ENCODE measurements at regions not wholly inside any gene's neighbourhood (a gene's known extent, or its start where the extent isn't known, plus 50 kb on each side); places are given as distances from the start of the nearest gene placed in this dataset.

DNA sequence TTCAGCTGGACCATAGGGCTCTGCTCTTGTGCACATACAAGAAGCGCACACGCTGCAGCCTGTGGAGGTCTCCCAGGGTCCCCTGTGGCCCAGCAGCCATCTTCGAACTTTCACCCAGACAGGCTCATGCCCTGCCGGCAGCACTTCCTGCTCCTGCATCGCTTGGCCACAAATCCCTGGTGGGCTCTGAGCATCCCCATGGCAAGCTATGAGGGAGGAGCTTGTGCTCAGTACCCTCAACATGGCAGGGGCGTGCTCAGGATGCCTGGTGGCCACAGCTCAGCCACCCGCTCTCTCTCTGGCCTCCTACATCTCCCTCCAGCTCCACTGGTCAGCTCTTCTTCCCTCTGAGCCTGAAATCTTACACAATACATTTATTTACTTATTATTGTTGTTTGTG is 63.7 kb downstream of the IRX2 start:
- 66 to 81% methylated on average over 7 of the region's 7 CpGs for WGBS, 2 donors
- intact Hi-C loops (cut with DNase I), result no loop called here
- no peak for ATAC-seq

DNA sequence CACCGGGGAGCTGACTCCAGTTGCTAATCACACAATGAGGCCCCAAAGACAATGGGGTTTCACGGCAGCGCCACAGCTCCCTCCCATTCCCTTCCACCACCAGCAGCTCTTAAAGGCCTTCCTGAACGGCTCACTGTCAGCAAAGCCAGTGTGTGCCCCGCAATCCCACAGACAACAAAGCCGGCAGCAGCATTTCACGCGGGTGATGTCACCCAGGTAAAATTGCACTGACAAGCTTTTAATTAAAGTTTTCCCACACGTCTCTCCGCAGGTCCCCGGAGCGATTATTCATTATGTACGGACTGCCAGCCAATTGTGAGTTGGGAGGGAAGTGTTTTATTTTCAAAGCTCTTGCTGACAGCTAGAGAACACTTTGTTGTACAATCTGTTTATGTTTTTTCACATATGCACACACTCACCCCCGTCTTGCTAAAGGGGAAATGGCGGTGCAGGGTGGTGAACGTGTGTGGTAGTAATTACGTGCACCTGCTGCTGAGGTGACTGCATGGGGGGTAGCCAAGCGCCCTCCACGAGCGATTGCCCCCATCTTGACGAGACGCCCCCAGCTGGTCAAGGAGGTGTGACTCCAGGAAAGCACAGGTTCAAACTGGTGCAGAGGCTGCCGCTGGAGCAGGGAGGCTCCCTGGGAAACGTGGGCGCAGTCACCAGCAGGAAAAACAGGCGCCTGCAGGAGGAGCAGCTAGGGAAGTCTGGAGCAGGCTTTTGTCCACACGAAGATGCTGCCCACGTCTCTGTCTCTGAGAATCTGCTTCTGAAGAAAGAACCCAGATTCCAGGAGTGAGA is 65.0 kb downstream of the IRX2 start:
- ATAC-seq, result peak in 2 of 4 donors; percentile 22 to 40
- H3K27ac ChIP-seq, result no peak overlapping the region
- H3K9me3 ChIP-seq, result no peaks in the 10 kb centered on the region
- DNase-seq, result no peak
- no peak overlapping the region for H3K4me3 ChIP-seq
- H3K4me1 ChIP-seq, result no peaks in the 10 kb centered on the region
- H3K27me3 ChIP-seq, result peaks cover 0 to 4% (median 0%) of the 10 kb centered on the region in 4 donors
- H3K36me3 ChIP-seq, result no peaks in the 10 kb centered on the region
- TF ChIP-seq, protein P1, sequence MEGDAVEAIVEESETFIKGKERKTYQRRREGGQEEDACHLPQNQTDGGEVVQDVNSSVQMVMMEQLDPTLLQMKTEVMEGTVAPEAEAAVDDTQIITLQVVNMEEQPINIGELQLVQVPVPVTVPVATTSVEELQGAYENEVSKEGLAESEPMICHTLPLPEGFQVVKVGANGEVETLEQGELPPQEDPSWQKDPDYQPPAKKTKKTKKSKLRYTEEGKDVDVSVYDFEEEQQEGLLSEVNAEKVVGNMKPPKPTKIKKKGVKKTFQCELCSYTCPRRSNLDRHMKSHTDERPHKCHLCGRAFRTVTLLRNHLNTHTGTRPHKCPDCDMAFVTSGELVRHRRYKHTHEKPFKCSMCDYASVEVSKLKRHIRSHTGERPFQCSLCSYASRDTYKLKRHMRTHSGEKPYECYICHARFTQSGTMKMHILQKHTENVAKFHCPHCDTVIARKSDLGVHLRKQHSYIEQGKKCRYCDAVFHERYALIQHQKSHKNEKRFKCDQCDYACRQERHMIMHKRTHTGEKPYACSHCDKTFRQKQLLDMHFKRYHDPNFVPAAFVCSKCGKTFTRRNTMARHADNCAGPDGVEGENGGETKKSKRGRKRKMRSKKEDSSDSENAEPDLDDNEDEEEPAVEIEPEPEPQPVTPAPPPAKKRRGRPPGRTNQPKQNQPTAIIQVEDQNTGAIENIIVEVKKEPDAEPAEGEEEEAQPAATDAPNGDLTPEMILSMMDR (IDR thresholded peaks at IDR 0.05), result no peak
- FAIRE-seq, result no peak
- WGBS, 2 donors, result 18 to 26% methylated on average over 28 of the region's 28 CpGs
- intact Hi-C loops (cut with DNase I), result no loop called here

More for the DNA sequence above, 63.7 kb downstream of the IRX2 start:
- no peak for DNase-seq
- no peak for FAIRE-seq
- TF ChIP-seq, protein P1 (IDR thresholded peaks at IDR 0.05), result no peak
- H3K4me3 ChIP-seq, result no peak overlapping the region
- no peaks in the 10 kb centered on the region for H3K36me3 ChIP-seq
- no peaks in the 10 kb centered on the region for H3K9me3 ChIP-seq
- H3K27ac ChIP-seq, result no peak overlapping the region
- peaks cover 0 to 4% (median 0%) of the 10 kb centered on the region in 4 donors for H3K27me3 ChIP-seq
- no peaks in the 10 kb centered on the region for H3K4me1 ChIP-seq

DNA sequence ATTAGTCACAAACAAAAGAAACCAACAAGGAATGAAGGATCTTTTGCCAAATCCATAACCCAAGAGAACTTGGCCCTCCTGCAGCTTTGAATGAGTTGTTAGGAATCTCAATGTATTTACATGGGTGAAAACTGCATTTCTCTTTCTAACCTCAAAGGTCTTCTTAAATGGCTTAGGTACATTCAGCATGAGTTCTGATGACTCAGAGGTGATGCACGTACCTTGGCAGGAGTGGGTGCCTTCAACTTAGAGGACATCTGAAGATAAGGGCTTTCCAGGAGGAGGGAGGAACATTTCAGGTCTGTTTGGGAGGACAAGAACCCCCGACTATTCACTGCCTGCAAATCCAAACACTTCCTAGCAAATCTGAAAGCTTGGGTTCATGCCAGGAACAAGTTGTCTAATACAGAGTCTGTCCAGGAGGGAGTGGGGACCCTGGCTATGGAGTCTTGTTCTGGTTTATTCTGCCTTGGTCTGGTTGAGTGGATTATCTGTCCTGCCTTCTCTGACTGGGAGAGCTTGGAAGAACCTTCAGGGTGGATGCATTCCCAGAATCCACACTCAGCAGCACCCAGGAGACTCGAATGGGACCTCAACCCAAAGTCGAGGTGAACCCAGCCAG is 65.7 kb downstream of the IRX2 start:
- H3K27ac ChIP-seq, result no peak overlapping the region
- no peak overlapping the region for H3K4me3 ChIP-seq
- 33 to 37% methylated on average over 4 of the region's 4 CpGs for WGBS, 2 donors
- H3K9me3 ChIP-seq, result no peaks in the 10 kb centered on the region
- no peaks in the 10 kb centered on the region for H3K4me1 ChIP-seq
- FAIRE-seq (no peak), ATAC-seq (peak in 3 of 4 donors; percentile 11 to 49 (median 22)), DNase-seq (no peak)
- H3K36me3 ChIP-seq, result no peaks in the 10 kb centered on the region
- peaks cover 0 to 4% (median 0%) of the 10 kb centered on the region in 4 donors for H3K27me3 ChIP-seq
- intact Hi-C loops (cut with DNase I), result no loop called here
- TF ChIP-seq, protein P1 (IDR thresholded peaks at IDR 0.05), result no peak

DNA sequence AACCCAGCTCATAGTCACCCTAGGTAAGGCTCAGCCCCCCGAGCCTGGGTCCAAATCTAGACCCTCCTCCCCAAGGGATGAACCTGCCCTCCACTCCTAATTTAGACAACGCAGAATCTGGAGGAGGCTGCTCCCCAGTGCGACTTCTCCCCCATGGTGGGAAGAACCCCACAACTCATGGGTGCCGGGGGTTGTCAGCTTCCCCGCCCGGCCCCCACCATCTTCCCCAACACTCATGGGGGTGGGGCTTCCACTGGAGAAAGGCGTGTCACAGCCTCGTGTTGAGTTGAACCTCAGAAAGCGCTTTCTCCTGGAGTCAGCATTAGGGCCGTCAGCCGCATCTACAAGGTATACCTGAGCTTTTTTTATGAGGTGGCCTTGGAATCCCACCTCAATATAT is 66.9 kb downstream of the IRX2 start:
- H3K27ac ChIP-seq, result no peak overlapping the region
- 69 to 74% methylated on average over 11 of the region's 11 CpGs for whole genome bisulfite sequencing, 2 donors
- no peaks in the 10 kb centered on the region for H3K4me1 ChIP-seq
- no peak overlapping the region for H3K4me3 ChIP-seq
- H3K9me3 ChIP-seq, result no peaks in the 10 kb centered on the region
- peaks cover 0 to 4% (median 0%) of the 10 kb centered on the region in 4 donors for H3K27me3 ChIP-seq
- FAIRE-seq (no peak), ATAC-seq (no peak), DNase-seq (no peak)
- TF ChIP-seq, protein P1 (IDR thresholded peaks at IDR 0.05), result no peak
- intact Hi-C loops (cut with DNase I), result no loop called here
- no peaks in the 10 kb centered on the region for H3K36me3 ChIP-seq

DNA sequence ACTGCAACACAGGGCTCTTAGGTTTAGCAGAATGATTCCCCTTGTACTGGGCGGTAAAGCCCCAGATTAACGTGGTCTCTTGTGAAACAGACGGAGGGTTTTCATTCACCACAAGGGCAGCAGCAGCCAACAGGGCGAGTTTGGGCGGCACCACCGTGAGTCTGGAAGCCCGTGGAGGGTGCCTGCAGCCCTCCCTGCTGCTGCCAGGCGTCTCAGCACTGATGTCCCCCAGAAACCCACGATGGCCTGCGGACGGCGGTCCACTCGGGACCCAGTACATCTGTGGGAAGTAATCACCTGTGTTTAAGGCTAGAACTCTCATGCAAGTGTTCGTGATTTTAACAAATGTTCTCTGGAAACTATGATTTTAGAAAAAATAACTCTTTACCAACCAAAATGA is 67.8 kb downstream of the IRX2 start:
- H3K9me3 ChIP-seq, result no peaks in the 10 kb centered on the region
- ATAC-seq, result no peak
- no peak for DNase-seq
- no peaks in the 10 kb centered on the region for H3K4me1 ChIP-seq
- intact Hi-C loops (cut with DNase I), result no loop called here
- no peaks in the 10 kb centered on the region for H3K36me3 ChIP-seq
- no peak for FAIRE-seq
- H3K27me3 ChIP-seq, result peaks cover 0 to 4% (median 0%) of the 10 kb centered on the region in 4 donors
- no peak overlapping the region for H3K4me3 ChIP-seq
- H3K27ac ChIP-seq, result no peak overlapping the region
- TF ChIP-seq, protein P1 (IDR thresholded peaks at IDR 0.05), result no peak
- WGBS, 2 donors, result 50 to 55% methylated on average over 14 of the region's 14 CpGs
